ENCODE measurements at regions not wholly inside any gene's neighbourhood (a gene's known extent, or its start where the extent isn't known, plus 50 kb on each side); places are given as distances from the start of the nearest gene placed in this dataset.

DNA sequence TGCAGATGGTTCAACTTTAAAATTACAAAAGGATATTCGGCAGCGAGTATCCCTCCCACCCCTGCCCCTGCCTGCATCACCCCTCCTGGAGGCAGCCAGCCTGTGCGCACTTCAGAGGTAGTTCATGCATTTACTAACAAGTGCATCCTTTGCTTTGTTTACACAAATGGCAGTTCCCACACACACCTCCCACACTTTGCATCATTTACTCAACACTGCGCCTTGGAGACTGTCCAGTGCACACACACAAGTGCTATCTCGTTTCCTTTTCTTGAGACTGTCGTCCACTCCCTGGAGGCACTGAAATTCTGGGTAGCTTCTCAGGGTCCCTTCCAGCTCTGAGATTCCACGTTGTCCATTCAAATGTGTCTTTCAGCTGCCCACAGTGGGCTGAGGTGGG is 53.1 kb upstream of the VSX1 start:
- no peak overlapping the region for H3K4me3 ChIP-seq
- DNase-seq (peak in 1 of 3 donors; percentile 49), ATAC-seq (peak; percentile 56)
- TF ChIP-seq CTCF (IDR thresholded peaks at IDR 0.05) = no peak
- intact Hi-C loops (cut with DNase I, micrococcal nuclease) = no loop called here
- no peaks in the 10 kb centered on the region for H3K9me3 ChIP-seq
- no peaks in the 10 kb centered on the region for H3K36me3 ChIP-seq (ENCODE audit: low read depth)
- H3K4me1 ChIP-seq (ENCODE audit: low read depth) = no peaks in the 10 kb centered on the region

DNA sequence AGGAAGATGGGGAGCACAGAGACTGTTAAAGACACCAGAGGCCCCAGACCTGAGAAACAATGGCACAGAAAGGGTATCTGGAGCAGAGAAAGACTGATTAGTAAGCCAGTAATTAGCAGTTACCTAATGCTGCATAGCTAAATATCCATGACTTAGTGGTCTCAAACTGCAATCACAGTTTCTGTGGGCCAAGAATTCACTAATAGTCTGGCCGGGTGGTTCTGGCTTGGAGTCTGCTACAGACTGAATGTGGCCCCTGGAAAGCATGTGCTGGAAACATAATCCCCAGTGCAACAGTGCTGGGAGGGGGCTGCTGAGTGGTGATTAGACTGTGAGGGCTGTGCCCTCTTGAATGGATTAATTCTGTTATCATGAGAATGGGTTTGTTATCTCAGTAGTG is 54.1 kb upstream of the VSX1 start:
- no peaks in the 10 kb centered on the region for H3K9me3 ChIP-seq
- no peak for DNase-seq
- no peak for ATAC-seq
- intact Hi-C loops (cut with DNase I, micrococcal nuclease) = no loop called here
- no peak overlapping the region for H3K4me3 ChIP-seq
- TF ChIP-seq CTCF (IDR thresholded peaks at IDR 0.05) = no peak
- H3K4me1 ChIP-seq (ENCODE audit: low read depth) = no peaks in the 10 kb centered on the region
- no peaks in the 10 kb centered on the region for H3K36me3 ChIP-seq (ENCODE audit: low read depth)

GRCh38 chr20:25136643-25137559 is 55.0 kb upstream of the VSX1 start:
- no peak overlapping the region for H3K4me3 ChIP-seq
- H3K9me3 ChIP-seq = no peaks in the 10 kb centered on the region
- no peaks in the 10 kb centered on the region for H3K36me3 ChIP-seq (ENCODE audit: low read depth)
- TF ChIP-seq CTCF (IDR thresholded peaks at IDR 0.05) = no peak
- DNase-seq = peak; percentile 38 to 67 (median 48)
- ATAC-seq = peak; percentile 71
- H3K4me1 ChIP-seq (ENCODE audit: low read depth) = no peaks in the 10 kb centered on the region
- intact Hi-C loops (cut with DNase I, micrococcal nuclease) = no loop called here

DNA sequence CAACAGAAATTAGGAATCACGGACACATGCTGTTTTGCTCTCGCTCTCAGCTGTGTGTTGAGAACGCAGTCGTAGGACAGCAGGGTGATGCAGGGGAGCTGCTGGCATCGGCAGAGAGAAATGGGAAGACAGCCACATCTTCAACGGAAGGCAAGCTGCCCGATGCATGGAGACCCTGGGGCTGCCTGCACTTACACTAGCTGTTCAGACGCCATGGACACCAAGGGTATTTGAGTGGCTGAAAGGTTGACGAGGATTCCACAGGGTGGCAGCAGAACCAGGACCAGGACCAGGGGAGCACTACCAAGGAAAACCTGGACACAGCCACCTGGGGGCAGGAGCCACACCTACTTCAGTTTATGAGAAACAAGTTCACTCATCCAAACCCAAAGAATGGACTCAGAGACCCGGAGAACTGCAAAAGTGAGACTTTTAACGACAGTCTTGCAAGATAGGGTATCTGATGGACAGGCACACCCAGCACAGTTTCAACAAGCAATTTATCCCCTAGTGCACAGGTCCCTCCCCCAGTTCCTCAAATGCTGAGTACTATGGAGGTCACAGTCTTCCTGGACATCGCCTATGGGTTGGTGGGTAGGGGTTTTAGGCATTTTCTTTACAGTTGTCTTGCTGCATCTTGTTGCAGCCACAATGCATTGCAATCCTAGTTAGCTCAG is 56.3 kb upstream of the ENTPD6 start:
- ATAC-seq (no peak), DNase-seq (no peak)
- H3K4me3 ChIP-seq = no peak overlapping the region
- intact Hi-C loops (cut with DNase I, micrococcal nuclease) = no loop called here
- no peaks in the 10 kb centered on the region for H3K9me3 ChIP-seq
- H3K36me3 ChIP-seq (ENCODE audit: low read depth) = no peaks in the 10 kb centered on the region
- no peaks in the 10 kb centered on the region for H3K4me1 ChIP-seq (ENCODE audit: low read depth)
- TF ChIP-seq CTCF (IDR thresholded peaks at IDR 0.05) = no peak

GRCh38 chr20:25140968-25141367 is 54.5 kb upstream of the ENTPD6 start:
- intact Hi-C loops (cut with DNase I, micrococcal nuclease) = no loop called here
- ATAC-seq (no peak), DNase-seq (no peak)

More at GRCh38 chr20:25140968-25141367, 54.5 kb upstream of the ENTPD6 start:
- TF ChIP-seq CTCF (IDR thresholded peaks at IDR 0.05) = no peak
- Histone ChIP-seq H3K4me3 (no peak overlapping the region), H3K9me3 (no peaks in the 10 kb centered on the region), H3K36me3 (ENCODE audit: low read depth) (no peaks in the 10 kb centered on the region), H3K4me1 (ENCODE audit: low read depth) (no peaks in the 10 kb centered on the region)

All from mucosa of descending colon (tissue), 3 donors.